Naive thymus-derived CD4-positive, alpha-beta T cell (primary cell): ENCODE measurements at regions not wholly inside any gene's neighbourhood (a gene's known extent, or its start where the extent isn't known, plus 50 kb on each side); places are given as distances from the start of the nearest gene placed in this dataset.

Experiments used
- ATAC-seq: fragments of 150-1000 bp; cut with Tn5 transposase; 2 replicates; pipeline ENCODE4 v1.10.0; 2021; ENCODE audit warnings: mild to moderate bottlenecking, moderate library complexity
- CTCF ChIA-PET: fragments of 350-600 bp; sonication (Branson Sonifier 250); formaldehyde crosslinking; loops from one replicate; lab custom pipeline; 2021; ENCODE audit warnings: antibody characterized with exemption; lab: Charles Lee
- POLR2A ChIA-PET: fragments of 350-600 bp; sonication (Branson Sonifier 250); formaldehyde crosslinking; loops from one replicate; lab custom pipeline; 2021; ENCODE audit warnings: antibody characterized with exemption, inconsistent platforms; lab: Charles Lee
- DNase-seq, 9 donors: peaks; one replicate each; pipeline versions ENCODE4 v3.0.0 to v3.0.0-alpha.2; 2020 to 2022; ENCODE audit warnings: mixed read lengths in 1 of 9
- H3K27ac ChIP-seq: one replicate; pipeline ENCODE4 v1.7.0; 2013; ENCODE audit warnings: mild to moderate bottlenecking, low read depth, low read length, moderate library complexity
- H3K27me3 ChIP-seq, 2 donors: one replicate each; pipeline ENCODE4 v1.7.0; 2013; ENCODE audit warnings: low read length in 2 of 2, mild to moderate bottlenecking in 2 of 2, moderate library complexity in 2 of 2; ENCODE audit not compliant: control insufficient read depth in 2 of 2, insufficient read depth in 2 of 2
- H3K36me3 ChIP-seq, 3 experiments: 1 replicate in 2 of 3; 2 replicates in 1 of 3; pipeline ENCODE4 v1.7.0; 2013; ENCODE audit warnings: low read length in 3 of 3, mild to moderate bottlenecking in 3 of 3, moderate library complexity in 1 of 3; ENCODE audit not compliant: insufficient read depth in 3 of 3, control insufficient read depth in 2 of 3
- H3K4me1 ChIP-seq, 2 donors: one replicate each; pipeline ENCODE4 v1.7.0; 2013; ENCODE audit warnings: low read length in 2 of 2, mild to moderate bottlenecking in 2 of 2, moderate library complexity in 1 of 2; ENCODE audit not compliant: control insufficient read depth in 2 of 2, insufficient read depth in 2 of 2
- H3K4me3 ChIP-seq: 2 replicates; pipeline ENCODE4 v1.7.0; 2013; ENCODE audit warnings: mild to moderate bottlenecking, low read length
- H3K9me3 ChIP-seq, 3 experiments: 1 replicate in 2 of 3; 2 replicates in 1 of 3; pipeline ENCODE4 v1.7.0; 2013; ENCODE audit warnings: low read length in 3 of 3; ENCODE audit not compliant: control insufficient read depth in 2 of 3
- H3K27ac Mint-ChIP-seq, 9 donors: one replicate each; pipeline ENCODE4 v1.8.0; 2020 to 2022; ENCODE audit warnings: mixed read lengths in 9 of 9, mild to moderate bottlenecking in 8 of 9, moderate library complexity in 5 of 9, inconsistent platforms in 2 of 9
- H3K27me3 Mint-ChIP-seq, 5 donors: one replicate each; pipeline ENCODE4 v1.8.0; 2021 to 2022; ENCODE audit warnings: mixed read lengths in 5 of 5, mild to moderate bottlenecking in 1 of 5
- H3K36me3 Mint-ChIP-seq, 5 donors: one replicate each; pipeline ENCODE4 v1.8.0; 2020 to 2022; ENCODE audit warnings: mixed read lengths in 5 of 5, mild to moderate bottlenecking in 3 of 5, inconsistent platforms in 1 of 5
- H3K4me1 Mint-ChIP-seq, 7 donors: one replicate each; pipeline ENCODE4 v1.8.0; 2020 to 2022; ENCODE audit warnings: mixed read lengths in 7 of 7, mild to moderate bottlenecking in 3 of 7, inconsistent platforms in 1 of 7
- H3K4me3 Mint-ChIP-seq, 10 donors: one replicate each; pipeline ENCODE4 v1.8.0; 2020 to 2022; ENCODE audit warnings: mild to moderate bottlenecking in 10 of 10, mixed read lengths in 10 of 10, moderate library complexity in 6 of 10, inconsistent platforms in 2 of 10
- H3K9me3 Mint-ChIP-seq, 11 donors: one replicate each; pipeline ENCODE4 v1.8.0; 2020 to 2022; ENCODE audit warnings: mixed read lengths in 11 of 11, mild to moderate bottlenecking in 4 of 11, inconsistent platforms in 1 of 11, moderate library complexity in 1 of 11
- intact Hi-C, 2 donors: fragments of 100-400 bp; cut with micrococcal nuclease; formaldehyde crosslinking; loops; one replicate each; pipeline ENCODE4 v1.15.1; 2023

- CTCF ChIA-PET, result no interaction called here
- peaks cover 0 to 16% (median 9%) of the 10 kb centered on the region in 7 donors for H3K4me1 Mint-ChIP-seq
These were observed 140.8 kb upstream of the GRB10 start for GRCh38 chr7:50923476-50923875.

GRCh38 chr7:50921114-50921813 lies 138.6 kb upstream of the GRB10 start:
- no peaks in the 10 kb centered on the region for H3K27me3 ChIP-seq
- no peaks in the 10 kb centered on the region for H3K4me1 ChIP-seq
- no peaks in the 10 kb centered on the region for H3K36me3 ChIP-seq
- intact Hi-C loops, result no loop called here
- Mint-ChIP-seq H3K9me3 (no peaks in the 10 kb centered on the region), H3K27ac (no peak overlapping the region), H3K36me3 (no peaks in the 10 kb centered on the region), H3K4me3 (no peak overlapping the region), H3K4me1 (peaks cover 0 to 16% (median 9%) of the 10 kb centered on the region in 7 donors), H3K27me3 (peaks cover 0 to 10% (median 3%) of the 10 kb centered on the region in 5 donors)
- no peaks in the 10 kb centered on the region for H3K9me3 ChIP-seq
- H3K4me3 ChIP-seq, result no peak overlapping the region
- POLR2A ChIA-PET, result no interaction called here
- no peak for DNase-seq
- no peak overlapping the region for H3K27ac ChIP-seq
- ATAC-seq, result no peak
- CTCF ChIA-PET, result no interaction called here

More at GRCh38 chr7:50923476-50923875, 140.8 kb upstream of the GRB10 start:
- no peaks in the 10 kb centered on the region for H3K36me3 ChIP-seq
- H3K4me1 ChIP-seq, result no peaks in the 10 kb centered on the region
- Mint-ChIP-seq H3K36me3 (no peaks in the 10 kb centered on the region), H3K4me3 (no peak overlapping the region), H3K27ac (no peak overlapping the region), H3K9me3 (no peaks in the 10 kb centered on the region), H3K27me3 (peaks cover 0 to 4% (median 0%) of the 10 kb centered on the region in 5 donors)
- H3K27me3 ChIP-seq, result no peaks in the 10 kb centered on the region
- ATAC-seq (no peak), DNase-seq (no peak)
- POLR2A ChIA-PET, result no interaction called here
- intact Hi-C loops, result no loop called here
- no peak overlapping the region for H3K27ac ChIP-seq
- no peaks in the 10 kb centered on the region for H3K9me3 ChIP-seq
- H3K4me3 ChIP-seq, result no peak overlapping the region

- Histone ChIP-seq H3K36me3 (no peaks in the 10 kb centered on the region), H3K9me3 (no peaks in the 10 kb centered on the region), H3K27ac (no peak overlapping the region), H3K4me3 (no peak overlapping the region), H3K27me3 (no peaks in the 10 kb centered on the region), H3K4me1 (no peaks in the 10 kb centered on the region)
- ATAC-seq (no peak), DNase-seq (no peak)
- Mint-ChIP-seq H3K36me3 (no peaks in the 10 kb centered on the region), H3K9me3 (no peaks in the 10 kb centered on the region), H3K27ac (no peak overlapping the region), H3K4me3 (no peak overlapping the region), H3K27me3 (peaks cover 0 to 10% (median 3%) of the 10 kb centered on the region in 5 donors), H3K4me1 (peaks cover 0 to 16% (median 9%) of the 10 kb centered on the region in 7 donors)
- intact Hi-C loops, result no loop called here
- ChIA-PET POLR2A (no interaction called here), CTCF (no interaction called here)
These were observed 137.4 kb upstream of the GRB10 start for GRCh38 chr7:50920031-50920635.

GRCh38 chr7:50915621-50916020 lies 132.9 kb upstream of the GRB10 start:
- no peak overlapping the region for H3K27ac Mint-ChIP-seq
- no peaks in the 10 kb centered on the region for H3K9me3 Mint-ChIP-seq
- CTCF ChIA-PET, result no interaction called here
- H3K4me1 ChIP-seq, result no peaks in the 10 kb centered on the region
- H3K36me3 ChIP-seq, result no peaks in the 10 kb centered on the region
- peaks cover 3 to 20% (median 6%) of the 10 kb centered on the region in 5 donors for H3K27me3 Mint-ChIP-seq
- no peaks in the 10 kb centered on the region for H3K9me3 ChIP-seq
- no peaks in the 10 kb centered on the region for H3K4me1 Mint-ChIP-seq
- POLR2A ChIA-PET, result no interaction called here
- DNase-seq (no peak), ATAC-seq (no peak)
- intact Hi-C loops, result no loop called here
- H3K4me3 ChIP-seq, result no peak overlapping the region
- H3K4me3 Mint-ChIP-seq, result no peak overlapping the region
- H3K36me3 Mint-ChIP-seq, result no peaks in the 10 kb centered on the region
- H3K27ac ChIP-seq, result no peak overlapping the region
- no peaks in the 10 kb centered on the region for H3K27me3 ChIP-seq

- no peaks in the 10 kb centered on the region for H3K9me3 ChIP-seq
- H3K4me3 Mint-ChIP-seq, result no peak overlapping the region
- H3K27me3 ChIP-seq, result no peaks in the 10 kb centered on the region
- no peak for ATAC-seq
- ChIA-PET CTCF (no interaction called here), POLR2A (no interaction called here)
- H3K27ac ChIP-seq, result no peak overlapping the region
- no peak overlapping the region for H3K27ac Mint-ChIP-seq
- intact Hi-C loops, result no loop called here
- no peaks in the 10 kb centered on the region for H3K36me3 ChIP-seq
- peaks cover 0 to 5% (median 0%) of the 10 kb centered on the region in 11 donors for H3K9me3 Mint-ChIP-seq
- H3K4me1 Mint-ChIP-seq, result no peaks in the 10 kb centered on the region
- no peak for DNase-seq
- H3K4me3 ChIP-seq, result no peak overlapping the region
- no peaks in the 10 kb centered on the region for H3K4me1 ChIP-seq
- H3K27me3 Mint-ChIP-seq, result peaks cover 3 to 20% (median 6%) of the 10 kb centered on the region in 5 donors
- no peaks in the 10 kb centered on the region for H3K36me3 Mint-ChIP-seq
These were observed 131.8 kb upstream of the GRB10 start for GRCh38 chr7:50914460-50914859.

- H3K4me3 ChIP-seq, result no peak overlapping the region
- no peak overlapping the region for H3K4me3 Mint-ChIP-seq
- H3K4me1 ChIP-seq, result no peaks in the 10 kb centered on the region
- ATAC-seq, result no peak
- H3K27me3 ChIP-seq, result no peaks in the 10 kb centered on the region
- peaks cover 0 to 23% (median 8%) of the 10 kb centered on the region in 11 donors for H3K9me3 Mint-ChIP-seq
- no peaks in the 10 kb centered on the region for H3K9me3 ChIP-seq
- H3K27ac Mint-ChIP-seq, result no peak overlapping the region
- ChIA-PET POLR2A (no interaction called here), CTCF (no interaction called here)
- intact Hi-C loops, result no loop called here
- H3K4me1 Mint-ChIP-seq, result no peaks in the 10 kb centered on the region
- DNase-seq, result no peak
- no peaks in the 10 kb centered on the region for H3K36me3 ChIP-seq
- H3K36me3 Mint-ChIP-seq, result no peaks in the 10 kb centered on the region
- H3K27me3 Mint-ChIP-seq, result peaks cover 0 to 12% (median 4%) of the 10 kb centered on the region in 5 donors
- no peak overlapping the region for H3K27ac ChIP-seq
These were observed 126.1 kb upstream of the GRB10 start for GRCh38 chr7:50908628-50909290.
